ENCODE measurements at regions not wholly inside any gene's neighbourhood (a gene's known extent, or its start where the extent isn't known, plus 50 kb on each side); places are given as distances from the start of the nearest gene placed in this dataset.

- no peak overlapping the region for H3K4me3 ChIP-seq (replicated peaks; ENCODE audit: low read depth, low read length)
- no peak for DNase-seq (ENCODE audit: low read depth)
- no peak for TF ChIP-seq CTCF (IDR thresholded peaks at IDR 0.05; ENCODE audit: low read length, missing control alignments)
Observed at GRCh38 chr14:103225476-103225875, 102.2 kb downstream of the TNFAIP2 start.

GRCh38 chr14:103227094-103227768 is 104.0 kb downstream of the TNFAIP2 start:
- H3K4me3 ChIP-seq (replicated peaks; ENCODE audit: low read depth, low read length): no peak overlapping the region
- peak; percentile 3 for DNase-seq (ENCODE audit: low read depth)
- no peak for TF ChIP-seq CTCF (IDR thresholded peaks at IDR 0.05; ENCODE audit: low read length, missing control alignments)

GRCh38 chr14:103228076-103228806 is 105.0 kb downstream of the TNFAIP2 start:
- H3K4me3 ChIP-seq (replicated peaks; ENCODE audit: low read depth, low read length): no peak overlapping the region
- DNase-seq (ENCODE audit: low read depth): no peak
- TF ChIP-seq CTCF (IDR thresholded peaks at IDR 0.05; ENCODE audit: low read length, missing control alignments): no peak

GRCh38 chr14:103228866-103229265 is 105.2 kb upstream of the EIF5 start:
- H3K4me3 ChIP-seq (replicated peaks; ENCODE audit: low read depth, low read length): no peak overlapping the region
- no peak for TF ChIP-seq CTCF (IDR thresholded peaks at IDR 0.05; ENCODE audit: low read length, missing control alignments)
- no peak for DNase-seq (ENCODE audit: low read depth)

- no peak for DNase-seq (ENCODE audit: low read depth)
- TF ChIP-seq CTCF (IDR thresholded peaks at IDR 0.05; ENCODE audit: low read length, missing control alignments): no peak
- H3K4me3 ChIP-seq (replicated peaks; ENCODE audit: low read depth, low read length): no peak overlapping the region
Observed at GRCh38 chr14:103230021-103230420, 104.0 kb upstream of the EIF5 start.

GRCh38 chr14:103230658-103231334 is 103.2 kb upstream of the EIF5 start:
- H3K4me3 ChIP-seq (replicated peaks; ENCODE audit: low read depth, low read length): no peak overlapping the region
- no peak for TF ChIP-seq CTCF (IDR thresholded peaks at IDR 0.05; ENCODE audit: low read length, missing control alignments)
- no peak for DNase-seq (ENCODE audit: low read depth)

Data from fibroblast of pulmonary artery (primary cell).